H1 (cell line): ENCODE measurements at regions not wholly inside any gene's neighbourhood (a gene's known extent, or its start where the extent isn't known, plus 50 kb on each side); places are given as distances from the start of the nearest gene placed in this dataset.

Experiments used
- BACH1 ChIP-seq: IDR thresholded peaks from 2 replicates; pipeline ENCODE4 v1.6.1; 2012; ENCODE audit warnings: low read length, improper control_type of control experiment
- CREB1 ChIP-seq: IDR thresholded peaks from 2 replicates; pipeline ENCODE4 v1.6.1; 2012; ENCODE audit warnings: inconsistent platforms
- CTCF ChIP-seq, 3 experiments: IDR thresholded peaks; 1 replicate in 2 of 3; 2 replicates in 1 of 3; pipeline versions ENCODE4 v1.5.1 to v1.6.1; 2011; ENCODE audit warnings: low read length in 3 of 3, mild to moderate bottlenecking in 3 of 3, inconsistent platforms in 2 of 3, low read depth in 1 of 3, moderate library complexity in 1 of 3; ENCODE audit not compliant: insufficient read depth in 1 of 3; ENCODE audit errors: control extremely low read depth in 1 of 3
- EP300 ChIP-seq, 2 experiments: IDR thresholded peaks; 1 replicate in 1 of 2; 2 replicates in 1 of 2; pipeline ENCODE4 v1.6.1; 2011 to 2012; ENCODE audit warnings: low read depth in 2 of 2, low read length in 2 of 2, mild to moderate bottlenecking in 2 of 2, borderline replicate concordance in 1 of 2, inconsistent platforms in 1 of 2, moderate library complexity in 1 of 2
- EZH2 ChIP-seq: fragments of 200-600 bp; sonication (generic); IDR thresholded peaks from 2 replicates; pipeline ENCODE4 v1.7.1; 2012; ENCODE audit warnings: low read depth, mild to moderate bottlenecking, moderate library complexity, low read length, inconsistent platforms; ENCODE audit not compliant: severe bottlenecking
- JUN ChIP-seq: IDR thresholded peaks from 2 replicates; pipeline ENCODE4 v1.6.1; 2011; ENCODE audit warnings: low read depth, mild to moderate bottlenecking, improper control_type of control experiment, low read length
- POLR2A ChIP-seq, 2 experiments: IDR thresholded peaks; 1 replicate in 1 of 2; 2 replicates in 1 of 2; pipeline ENCODE4 v1.6.1; 2011; ENCODE audit warnings: low read depth in 2 of 2, low read length in 2 of 2, mild to moderate bottlenecking in 2 of 2; ENCODE audit errors: control extremely low read depth in 1 of 2
- RAD21 ChIP-seq, 2 experiments: IDR thresholded peaks in 1 of 2; conservative IDR thresholded peaks in 1 of 2; 2 replicates each; pipeline ENCODE4 v1.6.1; 2011; ENCODE audit warnings: low read depth in 2 of 2, low read length in 2 of 2, improper control_type of control experiment in 1 of 2, inconsistent platforms in 1 of 2, mild to moderate bottlenecking in 1 of 2, moderate library complexity in 1 of 2
- RNF2 ChIP-seq: fragments of 200-900, 300-1000 bp; sonication (generic); IDR thresholded peaks from 2 replicates; pipeline ENCODE4 v1.7.1; 2016; ENCODE audit warnings: borderline replicate concordance, low read depth, mild to moderate bottlenecking, antibody characterized with exemption, low read length; ENCODE audit not compliant: poor library complexity, severe bottlenecking; ENCODE audit errors: missing control alignments
- SP4 ChIP-seq: IDR thresholded peaks from 2 replicates; pipeline ENCODE4 v1.6.1; 2012; ENCODE audit warnings: low read length, inconsistent platforms
- TAF1 ChIP-seq: IDR thresholded peaks from 2 replicates; pipeline ENCODE4 v1.6.1; 2011; ENCODE audit warnings: mild to moderate bottlenecking, low read depth, low read length
- YY1 ChIP-seq: IDR thresholded peaks from 2 replicates; pipeline ENCODE4 v1.6.1; 2011; ENCODE audit warnings: low read depth, mild to moderate bottlenecking, low read length
- ZNF274 ChIP-seq: IDR thresholded peaks from 2 replicates; pipeline ENCODE4 v1.7.0; 2012; ENCODE audit warnings: low read length, borderline replicate concordance; ENCODE audit errors: extremely low read depth
- TF ChIP-seq, protein P1 (sequence below): IDR thresholded peaks from 2 replicates; pipeline ENCODE4 v1.6.1; 2012; ENCODE audit warnings: inconsistent platforms

- TF ChIP-seq SP4 (no peak), CREB1 (no peak), POLR2A (IDR thresholded peaks at IDR 0.05; ENCODE audit: control extremely low read depth in 1 of 2, low read depth in 2 of 2, low read length in 2 of 2) (no peak), ZNF274 (no peak), CTCF (IDR thresholded peaks at IDR 0.05; ENCODE audit: control extremely low read depth in 1 of 3, insufficient read depth in 1 of 3, low read depth in 1 of 3, low read length in 3 of 3) (no peak), YY1 (no peak), RNF2 (no peak), BACH1 (no peak), EP300 (IDR thresholded peaks at IDR 0.05; ENCODE audit: borderline replicate concordance in 1 of 2, low read depth in 2 of 2, low read length in 2 of 2) (no peak), TAF1 (no peak), EZH2 (no peak), JUN (no peak), RAD21 (IDR thresholded peaks at IDR 0.05 in 1 of 2, conservative IDR thresholded peaks at IDR 0.05 in 1 of 2; ENCODE audit: low read depth in 2 of 2, low read length in 2 of 2) (no peak)
- TF ChIP-seq, protein P1, sequence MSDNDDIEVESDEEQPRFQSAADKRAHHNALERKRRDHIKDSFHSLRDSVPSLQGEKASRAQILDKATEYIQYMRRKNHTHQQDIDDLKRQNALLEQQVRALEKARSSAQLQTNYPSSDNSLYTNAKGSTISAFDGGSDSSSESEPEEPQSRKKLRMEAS = no peak
Observed at GRCh38 chr6:113121571-113121970, 735.6 kb upstream of the MARCKS start.
